ENCODE measurements at regions not wholly inside any gene's neighbourhood (a gene's known extent, or its start where the extent isn't known, plus 50 kb on each side); places are given as distances from the start of the nearest gene placed in this dataset.

DNA sequence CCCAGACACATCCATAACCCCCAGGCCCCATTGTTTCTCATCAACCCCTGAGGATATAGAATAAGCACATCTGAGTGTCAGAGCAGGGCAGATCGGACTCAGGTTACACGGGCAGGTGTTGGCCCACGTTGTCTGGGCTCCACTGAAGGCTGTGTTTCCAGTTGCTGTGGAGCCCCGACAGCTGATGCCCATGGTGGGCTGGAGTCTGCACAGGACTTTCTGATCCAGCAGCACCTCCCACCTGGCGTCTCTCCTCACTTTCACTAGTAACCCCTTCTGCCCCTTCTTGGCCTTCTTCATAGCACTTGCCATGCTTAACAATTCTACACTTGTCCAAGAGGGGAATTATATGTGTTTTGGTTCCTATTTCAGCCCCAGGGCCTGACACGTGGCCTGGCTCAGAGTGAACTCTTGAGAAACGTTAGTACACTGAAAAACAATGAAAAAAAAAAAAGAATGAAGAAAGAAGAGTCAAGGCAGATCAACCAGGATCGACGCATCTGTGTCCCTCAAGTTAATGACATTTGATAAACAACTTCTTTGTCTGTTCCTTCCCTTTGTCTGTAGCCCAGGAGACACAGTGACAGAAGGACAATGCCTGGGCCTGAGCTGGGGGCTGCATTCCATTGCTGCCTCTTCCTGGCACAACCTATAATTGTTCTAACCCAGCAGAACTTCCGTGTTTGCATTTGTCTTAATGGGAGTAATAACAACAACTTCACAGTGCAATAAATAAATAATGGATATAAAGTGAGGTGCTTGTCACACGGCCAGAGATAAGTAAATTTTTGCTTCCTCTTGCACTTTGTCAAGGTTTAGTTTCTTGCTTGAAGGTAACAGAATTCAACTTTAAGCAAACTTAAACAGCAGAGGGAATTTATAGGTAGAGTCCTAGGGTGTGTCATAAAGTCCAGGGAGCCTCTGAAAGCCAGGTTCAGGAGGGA is 224.2 kb upstream of the SSTR4 start:
- Histone ChIP-seq H3K4me3 (no peak overlapping the region), H3K9me3 (no peaks in the 10 kb centered on the region), H3K27ac (replicated peaks in 1 of 4) (no peak overlapping the region), H3K4me1 (no peaks in the 10 kb centered on the region), H3K27me3 (no peaks in the 10 kb centered on the region), H3K36me3 (no peaks in the 10 kb centered on the region)
- TF ChIP-seq EP300 (IDR thresholded peaks at IDR 0.05) = no peak
- no peak for DNase-seq (ENCODE audit: extremely low spot score)
- WGBS = 71% methylated on average over 11 of the region's 11 CpGs
- intact Hi-C loops (cut with DNase I) = no loop called here

DNA sequence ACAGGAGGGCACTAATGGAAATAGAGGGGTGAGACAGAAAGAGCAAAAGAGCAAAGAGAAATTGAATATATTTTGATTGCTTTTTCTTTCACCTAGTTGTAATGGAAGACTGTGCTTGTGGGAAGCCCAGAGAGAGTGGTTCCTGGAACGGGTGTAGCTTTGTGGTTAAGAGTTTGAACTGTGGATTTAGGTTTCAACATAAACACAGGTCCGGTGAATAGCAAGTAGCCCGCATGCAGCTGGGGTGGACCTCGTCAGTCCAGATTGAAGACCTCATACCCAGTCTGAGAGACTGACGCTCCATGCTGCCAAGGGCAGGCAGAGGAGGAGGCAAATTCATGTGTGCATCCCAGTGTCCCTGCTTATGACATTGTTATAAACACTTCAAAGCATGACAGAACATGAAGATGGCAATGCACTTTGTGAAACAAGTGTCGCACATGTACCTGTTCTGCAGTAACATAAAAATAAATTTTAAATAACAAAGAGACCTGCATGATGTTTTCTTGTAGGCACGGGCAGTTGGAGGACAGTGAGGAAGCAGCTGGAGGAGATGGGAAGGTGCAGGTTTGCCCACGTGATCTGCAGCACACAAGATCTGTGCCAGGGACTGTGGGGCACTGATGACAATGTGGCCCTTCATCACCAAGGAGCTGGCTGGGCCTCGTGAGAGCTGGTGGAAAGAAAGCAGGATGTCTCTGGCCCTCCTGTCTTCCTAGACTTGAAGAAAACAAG is 220.5 kb upstream of the SSTR4 start:
- no peak for TF ChIP-seq POLR2A (IDR thresholded peaks at IDR 0.05; ENCODE audit: low read depth)
- TF ChIP-seq POLR2AphosphoS5 (IDR thresholded peaks at IDR 0.05) = no peak
- TF ChIP-seq, protein P1, sequence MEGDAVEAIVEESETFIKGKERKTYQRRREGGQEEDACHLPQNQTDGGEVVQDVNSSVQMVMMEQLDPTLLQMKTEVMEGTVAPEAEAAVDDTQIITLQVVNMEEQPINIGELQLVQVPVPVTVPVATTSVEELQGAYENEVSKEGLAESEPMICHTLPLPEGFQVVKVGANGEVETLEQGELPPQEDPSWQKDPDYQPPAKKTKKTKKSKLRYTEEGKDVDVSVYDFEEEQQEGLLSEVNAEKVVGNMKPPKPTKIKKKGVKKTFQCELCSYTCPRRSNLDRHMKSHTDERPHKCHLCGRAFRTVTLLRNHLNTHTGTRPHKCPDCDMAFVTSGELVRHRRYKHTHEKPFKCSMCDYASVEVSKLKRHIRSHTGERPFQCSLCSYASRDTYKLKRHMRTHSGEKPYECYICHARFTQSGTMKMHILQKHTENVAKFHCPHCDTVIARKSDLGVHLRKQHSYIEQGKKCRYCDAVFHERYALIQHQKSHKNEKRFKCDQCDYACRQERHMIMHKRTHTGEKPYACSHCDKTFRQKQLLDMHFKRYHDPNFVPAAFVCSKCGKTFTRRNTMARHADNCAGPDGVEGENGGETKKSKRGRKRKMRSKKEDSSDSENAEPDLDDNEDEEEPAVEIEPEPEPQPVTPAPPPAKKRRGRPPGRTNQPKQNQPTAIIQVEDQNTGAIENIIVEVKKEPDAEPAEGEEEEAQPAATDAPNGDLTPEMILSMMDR (IDR thresholded peaks at IDR 0.05) = no peak
- TF ChIP-seq EP300 (IDR thresholded peaks at IDR 0.05) = no peak
- no peaks in the 10 kb centered on the region for H3K4me1 ChIP-seq
- no peak overlapping the region for H3K4me3 ChIP-seq
- 67% methylated on average over 9 of the region's 9 CpGs for WGBS
- no peaks in the 10 kb centered on the region for H3K36me3 ChIP-seq
- H3K27me3 ChIP-seq = no peaks in the 10 kb centered on the region
- intact Hi-C loops (cut with DNase I) = no loop called here
- H3K9me3 ChIP-seq = no peaks in the 10 kb centered on the region
- no peak overlapping the region for H3K27ac ChIP-seq (replicated peaks in 1 of 4)
- DNase-seq (ENCODE audit: extremely low spot score) = no peak

DNA sequence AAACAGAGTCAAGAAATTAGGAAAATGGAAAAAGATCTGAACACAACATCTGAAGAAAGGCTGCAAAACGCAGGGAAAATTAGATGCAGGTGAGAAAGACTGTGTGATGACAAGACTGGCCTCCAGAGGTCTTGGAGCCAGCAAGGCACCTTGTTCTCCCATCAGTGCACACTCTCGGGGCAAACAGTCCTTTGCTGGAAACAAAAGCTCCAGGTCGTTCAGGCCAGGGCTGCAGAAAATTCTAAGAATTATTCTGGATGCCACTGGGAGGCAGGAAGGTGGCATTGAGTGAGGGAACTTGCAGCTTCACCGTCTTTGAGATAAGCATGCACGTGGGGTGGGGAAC is 219.9 kb upstream of the SSTR4 start:
- no peaks in the 10 kb centered on the region for H3K36me3 ChIP-seq
- no peak for DNase-seq (ENCODE audit: extremely low spot score)
- no peaks in the 10 kb centered on the region for H3K9me3 ChIP-seq
- H3K27me3 ChIP-seq = no peaks in the 10 kb centered on the region
- intact Hi-C loops (cut with DNase I) = no loop called here
- no peak overlapping the region for H3K4me3 ChIP-seq
- 69% methylated on average over 5 of the region's 5 CpGs for WGBS
- H3K4me1 ChIP-seq = no peaks in the 10 kb centered on the region
- TF ChIP-seq POLR2AphosphoS5 (IDR thresholded peaks at IDR 0.05) (no peak), POLR2A (IDR thresholded peaks at IDR 0.05; ENCODE audit: low read depth) (no peak), EP300 (IDR thresholded peaks at IDR 0.05) (no peak)
- TF ChIP-seq, protein P1 (IDR thresholded peaks at IDR 0.05) = no peak
- no peak overlapping the region for H3K27ac ChIP-seq (replicated peaks in 1 of 4)

DNA sequence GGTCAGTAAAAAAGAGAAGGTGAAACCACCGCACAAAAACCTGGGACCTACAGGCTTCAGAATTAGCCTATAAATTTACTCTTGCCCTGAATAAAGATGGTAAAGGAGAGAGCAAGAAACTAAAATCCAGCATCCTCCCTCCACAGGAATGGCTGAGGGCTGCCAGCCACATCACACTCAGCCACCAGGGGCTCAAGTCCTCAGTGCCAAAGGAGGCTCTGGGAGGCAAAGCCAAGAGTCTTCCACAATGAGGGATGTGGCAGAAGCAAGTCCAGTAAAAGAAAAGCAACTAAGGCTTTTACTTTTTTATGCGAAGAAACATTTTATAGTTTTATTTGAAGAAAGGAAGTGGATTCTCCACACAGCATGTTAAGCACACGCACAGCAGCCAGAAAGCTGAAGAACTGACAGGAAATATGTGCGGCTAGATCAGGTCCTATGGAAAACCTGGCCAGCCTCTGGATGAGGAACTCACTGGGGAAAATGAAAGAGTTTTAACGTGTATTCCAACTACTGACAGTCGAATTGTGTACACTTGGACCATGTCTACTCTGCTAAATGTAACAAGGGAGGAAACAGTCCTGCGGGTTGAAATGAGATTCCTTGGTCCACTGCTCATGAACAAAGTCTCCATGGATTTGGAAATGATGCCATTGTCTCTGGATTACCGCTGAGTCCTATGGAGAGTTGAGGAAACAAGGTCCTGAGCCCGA is 219.4 kb upstream of the SSTR4 start:
- no peaks in the 10 kb centered on the region for H3K36me3 ChIP-seq
- intact Hi-C loops (cut with DNase I) = no loop called here
- no peak for TF ChIP-seq EP300 (IDR thresholded peaks at IDR 0.05)
- TF ChIP-seq, protein P1 (IDR thresholded peaks at IDR 0.05) = peak in 1 of 3 experiments; percentile 21
- no peak for TF ChIP-seq POLR2A (IDR thresholded peaks at IDR 0.05; ENCODE audit: low read depth)
- no peak for TF ChIP-seq POLR2AphosphoS5 (IDR thresholded peaks at IDR 0.05)
- WGBS = 47% methylated on average over 9 of the region's 9 CpGs
- H3K27ac ChIP-seq (replicated peaks in 1 of 4) = no peak overlapping the region
- no peaks in the 10 kb centered on the region for H3K4me1 ChIP-seq
- H3K27me3 ChIP-seq = no peaks in the 10 kb centered on the region
- no peak overlapping the region for H3K4me3 ChIP-seq
- H3K9me3 ChIP-seq = no peaks in the 10 kb centered on the region
- DNase-seq (ENCODE audit: extremely low spot score) = no peak

DNA sequence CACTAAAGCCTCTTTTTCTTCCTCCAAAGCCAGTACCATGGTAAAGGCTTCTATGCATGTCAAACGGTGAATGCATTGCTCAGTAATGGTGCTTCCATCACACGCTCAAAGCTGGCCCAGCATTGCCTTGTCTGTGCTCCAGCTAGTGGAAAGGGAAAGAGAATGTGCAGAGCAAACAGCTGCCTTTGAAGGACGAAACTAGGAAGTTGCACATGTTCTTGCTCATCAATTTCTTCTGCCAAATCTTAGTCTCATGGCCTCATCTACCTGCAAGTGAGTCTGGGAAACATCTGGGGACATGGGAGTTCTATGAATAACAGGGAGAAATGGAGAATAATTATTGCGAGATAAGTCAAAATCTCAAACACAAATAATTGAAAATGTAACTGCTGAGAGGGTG is 216.5 kb upstream of the SSTR4 start:
- TF ChIP-seq EP300 (IDR thresholded peaks at IDR 0.05) = no peak
- TF ChIP-seq, protein P1 (IDR thresholded peaks at IDR 0.05) = no peak
- TF ChIP-seq POLR2A (IDR thresholded peaks at IDR 0.05; ENCODE audit: low read depth) = no peak
- no peak for TF ChIP-seq POLR2AphosphoS5 (IDR thresholded peaks at IDR 0.05)
- no peaks in the 10 kb centered on the region for H3K4me1 ChIP-seq
- no peaks in the 10 kb centered on the region for H3K27me3 ChIP-seq
- intact Hi-C loops (cut with DNase I) = no loop called here
- no peak for DNase-seq (ENCODE audit: extremely low spot score)
- 60% methylated on average over 4 of the region's 4 CpGs for WGBS
- H3K36me3 ChIP-seq = no peaks in the 10 kb centered on the region
- no peak overlapping the region for H3K27ac ChIP-seq (replicated peaks in 1 of 4)
- H3K9me3 ChIP-seq = no peaks in the 10 kb centered on the region
- no peak overlapping the region for H3K4me3 ChIP-seq
